SK-N-SH (cell line): ENCODE measurements at regions not wholly inside any gene's neighbourhood (a gene's known extent, or its start where the extent isn't known, plus 50 kb on each side); places are given as distances from the start of the nearest gene placed in this dataset.

ENCODE experiments used
- CHD2 ChIP-seq: fragments of 150-350 bp; IDR thresholded peaks from 2 replicates; pipeline ENCODE4 v1.6.1; 2018; ENCODE audit warnings: low read length; ENCODE audit not compliant: partially characterized antibody
- CTCF ChIP-seq: fragments of 200-600 bp; sonication (generic); IDR thresholded peaks from 2 replicates; pipeline ENCODE4 v1.6.1; 2017; ENCODE audit warnings: antibody characterized with exemption, mild to moderate bottlenecking, moderate library complexity
- MXI1 ChIP-seq: IDR thresholded peaks from 2 replicates; pipeline ENCODE4 v1.6.1; 2012; ENCODE audit warnings: mild to moderate bottlenecking, low read depth, low read length, improper control_type of control experiment
- YY1 ChIP-seq: IDR thresholded peaks from 2 replicates; pipeline ENCODE4 v1.4.0; 2012; ENCODE audit warnings: low read depth, mild to moderate bottlenecking

GRCh38 chr2:239538357-239539052 lies 137.7 kb upstream of the HDAC4 start:
- TF ChIP-seq CTCF = no peak
- TF ChIP-seq CHD2 = no peak
- no peak for TF ChIP-seq YY1
- no peak for TF ChIP-seq MXI1
